ENCODE measurements at regions not wholly inside any gene's neighbourhood (a gene's known extent, or its start where the extent isn't known, plus 50 kb on each side); places are given as distances from the start of the nearest gene placed in this dataset.

- no peaks in the 10 kb centered on the region for H3K79me2 ChIP-seq (ENCODE audit: control insufficient read depth in 1 of 2, insufficient read depth in 2 of 2, low read length in 2 of 2)
- DNase-seq (ENCODE audit: low read depth in 1 of 2, low spot score in 2 of 2): no peak
- no peak overlapping the region for H4K91ac ChIP-seq (replicated peaks; ENCODE audit: insufficient read length, low read length)
- H3K4me1 ChIP-seq (replicated peaks in 1 of 4; ENCODE audit: control insufficient read depth in 3 of 4, insufficient read depth in 4 of 4, low read length in 3 of 4): no peaks in the 10 kb centered on the region
- H3K18ac ChIP-seq (ENCODE audit: extremely low read depth, low read length): no peak overlapping the region
- H3K9me3 ChIP-seq (ENCODE audit: insufficient read depth in 2 of 2, low read depth in 1 of 2, low read length in 1 of 2): no peaks in the 10 kb centered on the region
- WGBS, 2 experiments (ENCODE audit: extremely low coverage in 1 of 2, insufficient coverage in 1 of 2, insufficient read length in 1 of 2, insufficient replicate concordance in 2 of 2, low coverage in 1 of 2, low lambda C conversion rate in 2 of 2, missing lambda C conversion rate in 1 of 2): 86% methylated on average over 4 of the region's 4 CpGs; no CpG with 5 or more reads in 1 of the 2 experiments
- no peak overlapping the region for H3K4me2 ChIP-seq (ENCODE audit: insufficient read depth in 1 of 2, low read depth in 2 of 2, low read length in 2 of 2)
- H2AK5ac ChIP-seq (ENCODE audit: low read depth, low read length): no peak overlapping the region
- H4K5ac ChIP-seq (ENCODE audit: insufficient read length, low read depth, low read length): no peak overlapping the region
- POLR2A ChIA-PET (ENCODE audit: partially characterized antibody): no interaction called here
- no peak for FAIRE-seq
- H3K27ac ChIP-seq (ENCODE audit: low read depth, low read length): no peak overlapping the region
- CTCF ChIA-PET (ENCODE audit: partially characterized antibody): no interaction called here
- no peak overlapping the region for H2BK120ac ChIP-seq (replicated peaks; ENCODE audit: low read depth, low read length)
- H3K4me3 ChIP-seq (ENCODE audit: extremely low read depth in 1 of 4, insufficient read depth in 2 of 4, low read depth in 3 of 4, low read length in 4 of 4): no peak overlapping the region
- H3K79me1 ChIP-seq (ENCODE audit: low read depth, low read length): no peaks in the 10 kb centered on the region
- H3K9ac ChIP-seq (replicated peaks in 1 of 4; ENCODE audit: extremely low read depth in 1 of 4, low read depth in 3 of 4, low read length in 3 of 4): no peak overlapping the region
- no peak overlapping the region for H3K23ac ChIP-seq (ENCODE audit: insufficient read length)
- no peak overlapping the region for H3K56ac ChIP-seq (replicated peaks; ENCODE audit: insufficient read length, low read depth, low read length)
- no peaks in the 10 kb centered on the region for H4K20me1 ChIP-seq (replicated peaks in 1 of 2; ENCODE audit: control insufficient read depth in 1 of 2, insufficient read depth in 2 of 2, low read length in 2 of 2)
- no peak overlapping the region for H3K14ac ChIP-seq (ENCODE audit: insufficient read length)
- H2BK5ac ChIP-seq (ENCODE audit: low read depth, low read length): no peak overlapping the region
- H2BK20ac ChIP-seq (ENCODE audit: low read length): no peak overlapping the region
- H4K8ac ChIP-seq (ENCODE audit: extremely low read depth, insufficient read depth, low read length): no peak overlapping the region
- H2AFZ ChIP-seq (ENCODE audit: low read length): no peak overlapping the region
- H2BK15ac ChIP-seq (ENCODE audit: low read length): no peak overlapping the region
- no peak overlapping the region for H2BK12ac ChIP-seq (ENCODE audit: low read depth, low read length)
- no peaks in the 10 kb centered on the region for H3K27me3 ChIP-seq (replicated peaks in 1 of 4; ENCODE audit: control insufficient read depth in 3 of 4, extremely low read depth in 1 of 4, insufficient read depth in 3 of 4, low read length in 3 of 4)
- no peaks in the 10 kb centered on the region for H3K23me2 ChIP-seq (ENCODE audit: low read depth, low read length)
- H3K36me3 ChIP-seq (ENCODE audit: control insufficient read depth in 2 of 4, insufficient read depth in 4 of 4, low read length in 3 of 4): no peaks in the 10 kb centered on the region
- H3K4ac ChIP-seq (replicated peaks; ENCODE audit: insufficient read length, low read depth, low read length): no peak overlapping the region
- TF ChIP-seq CHD7 (IDR thresholded peaks at IDR 0.05; ENCODE audit: insufficient replicate concordance, low read length): no peak
These were observed 168.3 kb upstream of the DUSP10 start for GRCh38 chr1:221910222-221910621.

Measured in H1 (cell line).